Peyer's patch (tissue), 4 donors: ENCODE measurements at regions not wholly inside any gene's neighbourhood (a gene's known extent, or its start where the extent isn't known, plus 50 kb on each side); places are given as distances from the start of the nearest gene placed in this dataset.

Source experiments
- DNase-seq, 3 donors: peaks; one replicate each; pipeline ENCODE4 v3.0.0-alpha.2; 2017 to 2019
- H3K27ac ChIP-seq, 4 donors: fragments of 200-600 bp; sonication (generic); one replicate each; pipeline ENCODE4 v1.5.1; 2016 to 2019
- H3K27me3 ChIP-seq, 2 donors: fragments of 200-600 bp; sonication (generic); one replicate each; pipeline ENCODE4 v1.5.1; 2019
- H3K36me3 ChIP-seq, 3 donors: fragments of 200-600 bp; sonication (generic); one replicate each; pipeline ENCODE4 v1.5.1; 2016 to 2019
- H3K4me1 ChIP-seq, 4 donors: fragments of 200-600 bp; sonication (generic); one replicate each; pipeline ENCODE4 v1.5.1; 2016 to 2019
- H3K4me3 ChIP-seq, 4 donors: fragments of 200-600 bp; sonication (generic); 1 replicate in 3 of 4; 2 replicates in 1 of 4; pipeline ENCODE4 v1.5.1; 2016 to 2019; ENCODE audit warnings: mild to moderate bottlenecking in 1 of 4
- H3K9me3 ChIP-seq, 4 donors: fragments of 200-600 bp; sonication (generic); one replicate each; pipeline ENCODE4 v1.5.1; 2016 to 2019; ENCODE audit warnings: mild to moderate bottlenecking in 1 of 4
- CTCF ChIP-seq, 6 experiments: fragments of 450-650 bp in 4 of 6; fragments of 200-600 bp in 2 of 6; sonication (generic) in 1 of 6; IDR thresholded peaks; one replicate each; pipeline ENCODE4 v1.5.1; 2017 to 2019; ENCODE audit warnings: antibody characterized with exemption in 6 of 6, mild to moderate bottlenecking in 3 of 6, moderate library complexity in 1 of 6
- POLR2A ChIP-seq, 2 donors: fragments of 450-650 bp; IDR thresholded peaks; one replicate each; pipeline ENCODE4 v1.5.1; 2017; ENCODE audit warnings: antibody characterized with exemption in 2 of 2, mild to moderate bottlenecking in 2 of 2, moderate library complexity in 2 of 2

DNA sequence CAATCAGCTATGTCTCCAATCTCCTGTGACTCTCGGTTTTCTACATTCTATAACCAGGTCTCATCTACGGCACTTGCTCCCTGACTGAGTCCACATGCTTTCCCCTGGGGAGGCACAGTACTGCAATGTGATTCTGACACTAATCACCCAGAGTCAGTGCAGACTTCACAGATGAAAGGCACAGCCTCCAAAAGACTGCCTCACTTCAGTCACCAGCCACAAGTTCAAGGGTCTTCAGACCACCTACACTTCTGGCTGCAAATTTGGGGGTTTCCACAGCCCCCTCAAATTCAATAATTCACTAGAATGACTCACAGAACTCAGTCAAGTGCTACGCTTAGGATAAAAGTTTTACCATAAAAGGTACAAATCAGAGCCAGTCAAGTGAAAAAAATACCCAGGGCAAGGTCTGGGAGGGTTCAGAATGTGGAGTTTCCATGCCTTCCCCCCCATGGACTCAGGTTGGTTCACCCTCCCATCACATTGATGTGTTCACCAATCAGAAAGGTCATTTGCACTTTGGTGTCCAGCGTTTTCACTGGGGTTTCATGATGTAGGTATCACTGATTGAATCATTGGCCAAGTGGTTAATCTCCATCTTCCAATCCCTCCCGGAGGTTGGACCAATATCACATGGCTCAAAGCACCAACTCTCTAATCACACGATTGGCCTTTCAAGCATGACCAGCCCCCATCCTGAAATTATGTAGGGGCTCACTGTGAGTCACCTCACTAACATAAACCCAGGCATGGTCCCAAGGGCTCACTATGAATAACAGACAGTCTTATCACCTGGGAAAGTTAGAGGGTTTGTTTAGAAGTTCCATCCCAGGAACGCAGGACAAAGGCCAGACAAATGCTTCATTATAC, 182.9 kb upstream of the CAMK1G start:
- Histone ChIP-seq H3K4me3 (no peak overlapping the region), H3K4me1 (no peaks in the 10 kb centered on the region), H3K27me3 (no peaks in the 10 kb centered on the region), H3K27ac (no peak overlapping the region), H3K36me3 (no peaks in the 10 kb centered on the region), H3K9me3 (no peaks in the 10 kb centered on the region)
- TF ChIP-seq POLR2A (IDR thresholded peaks at IDR 0.05): no peak
- no peak for TF ChIP-seq CTCF (IDR thresholded peaks at IDR 0.05)
- no peak for DNase-seq

GRCh38 chr1:209402697-209403096, 180.8 kb upstream of the CAMK1G start:
- no peak overlapping the region for H3K27ac ChIP-seq
- no peak overlapping the region for H3K4me3 ChIP-seq
- H3K36me3 ChIP-seq: no peaks in the 10 kb centered on the region
- TF ChIP-seq POLR2A (IDR thresholded peaks at IDR 0.05) (no peak), CTCF (IDR thresholded peaks at IDR 0.05) (no peak)
- H3K4me1 ChIP-seq: no peaks in the 10 kb centered on the region
- H3K9me3 ChIP-seq: no peaks in the 10 kb centered on the region
- DNase-seq: no peak
- H3K27me3 ChIP-seq: no peaks in the 10 kb centered on the region

- Histone ChIP-seq H3K4me3 (no peak overlapping the region), H3K9me3 (no peaks in the 10 kb centered on the region), H3K4me1 (no peaks in the 10 kb centered on the region), H3K27ac (no peak overlapping the region), H3K27me3 (no peaks in the 10 kb centered on the region), H3K36me3 (no peaks in the 10 kb centered on the region)
- no peak for TF ChIP-seq CTCF (IDR thresholded peaks at IDR 0.05)
- no peak for TF ChIP-seq POLR2A (IDR thresholded peaks at IDR 0.05)
- no peak for DNase-seq
These were observed 179.6 kb upstream of the CAMK1G start for GRCh38 chr1:209403921-209404320.

DNA sequence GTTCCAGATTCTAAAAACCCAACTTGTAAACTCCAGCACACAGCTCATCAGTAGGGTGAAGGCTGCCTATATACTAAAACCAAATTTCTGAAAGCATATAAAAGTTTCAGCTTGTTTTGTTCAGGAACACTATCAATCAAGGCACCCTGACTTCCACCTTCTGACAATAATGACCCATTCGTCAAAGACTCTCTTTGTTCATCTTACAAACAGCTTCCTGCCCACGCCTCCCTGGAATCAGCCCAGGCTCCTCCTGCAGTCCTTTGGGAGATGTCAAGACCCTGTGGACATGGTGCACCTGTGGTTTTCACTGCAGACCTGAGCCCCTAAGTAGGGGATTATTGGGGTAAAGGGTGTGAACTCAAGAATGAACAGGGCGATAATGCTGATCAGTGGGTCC, 178.9 kb upstream of the CAMK1G start:
- Histone ChIP-seq H3K4me1 (no peaks in the 10 kb centered on the region), H3K27ac (no peak overlapping the region), H3K4me3 (no peak overlapping the region), H3K36me3 (no peaks in the 10 kb centered on the region), H3K27me3 (no peaks in the 10 kb centered on the region), H3K9me3 (no peaks in the 10 kb centered on the region)
- TF ChIP-seq CTCF (IDR thresholded peaks at IDR 0.05) (no peak), POLR2A (IDR thresholded peaks at IDR 0.05) (no peak)
- DNase-seq: no peak

DNA sequence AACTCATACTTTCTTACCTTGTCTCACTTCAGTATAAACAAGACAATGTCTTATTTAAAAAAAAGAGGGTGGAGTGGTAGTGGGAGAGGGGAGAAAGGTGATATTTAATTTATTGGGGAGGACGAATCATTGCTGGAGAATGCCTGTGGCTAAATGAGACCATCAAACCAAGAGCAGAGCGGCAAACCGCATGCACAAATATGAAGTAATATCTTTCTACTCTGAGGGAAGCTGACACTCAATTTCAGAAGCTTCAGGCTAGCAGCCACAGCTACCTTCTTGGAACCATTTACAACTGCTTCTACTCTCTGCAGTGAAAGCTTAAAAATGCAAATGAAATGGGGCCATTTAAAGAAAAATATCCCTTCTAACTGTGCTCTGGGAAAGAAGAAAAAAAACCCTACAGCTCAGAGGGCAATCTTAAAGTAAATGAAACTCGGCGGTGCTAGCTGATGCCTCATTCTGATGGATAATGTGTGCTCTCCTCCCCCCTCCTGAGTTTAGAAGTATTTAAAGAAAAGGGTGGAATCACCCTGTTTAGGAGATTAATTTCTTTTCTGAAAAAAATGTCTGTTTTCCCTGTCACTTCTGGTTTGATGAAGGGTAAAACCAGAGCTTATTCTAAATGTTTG, 178.2 kb upstream of the CAMK1G start:
- Histone ChIP-seq H3K27ac (no peak overlapping the region), H3K27me3 (no peaks in the 10 kb centered on the region), H3K4me3 (no peak overlapping the region), H3K9me3 (no peaks in the 10 kb centered on the region), H3K36me3 (no peaks in the 10 kb centered on the region), H3K4me1 (no peaks in the 10 kb centered on the region)
- no peak for DNase-seq
- no peak for TF ChIP-seq CTCF (IDR thresholded peaks at IDR 0.05)
- TF ChIP-seq POLR2A (IDR thresholded peaks at IDR 0.05): no peak
